ENCODE measurements at regions not wholly inside any gene's neighbourhood (a gene's known extent, or its start where the extent isn't known, plus 50 kb on each side); places are given as distances from the start of the nearest gene placed in this dataset.

GRCh38 chr4:27635936-27636913 is 775.6 kb downstream of the STIM2 start:
- 81 to 89% methylated on average over 6 of the region's 6 CpGs for WGBS, 2 donors
- Histone ChIP-seq H3K9me3 (no peaks in the 10 kb centered on the region), H3K27ac (no peak overlapping the region), H3K27me3 (no peaks in the 10 kb centered on the region), H3K36me3 (no peaks in the 10 kb centered on the region), H3K4me1 (no peaks in the 10 kb centered on the region), H3K4me3 (no peak overlapping the region)
- ATAC-seq (ENCODE audit: low FRiP score in 2 of 2) (no peak), DNase-seq (no peak)
- TF ChIP-seq EP300 (IDR thresholded peaks at IDR 0.05) (no peak), CTCF (IDR thresholded peaks at IDR 0.05) (no peak), POLR2AphosphoS5 (IDR thresholded peaks at IDR 0.05) (no peak), POLR2A (IDR thresholded peaks at IDR 0.05) (no peak)

GRCh38 chr4:27638163-27638915 is 777.7 kb downstream of the STIM2 start:
- no peaks in the 10 kb centered on the region for H3K4me1 ChIP-seq
- TF ChIP-seq POLR2AphosphoS5 (IDR thresholded peaks at IDR 0.05): no peak
- TF ChIP-seq EP300 (IDR thresholded peaks at IDR 0.05): no peak
- TF ChIP-seq POLR2A (IDR thresholded peaks at IDR 0.05): no peak
- no peak for TF ChIP-seq CTCF (IDR thresholded peaks at IDR 0.05)
- H3K4me3 ChIP-seq: no peak overlapping the region
- no peaks in the 10 kb centered on the region for H3K36me3 ChIP-seq
- no peaks in the 10 kb centered on the region for H3K9me3 ChIP-seq
- H3K27me3 ChIP-seq: no peaks in the 10 kb centered on the region
- 68 to 71% methylated on average over 2 of the region's 2 CpGs for WGBS, 2 donors
- ATAC-seq (ENCODE audit: low FRiP score in 2 of 2) (no peak), DNase-seq (no peak)
- H3K27ac ChIP-seq: no peak overlapping the region

GRCh38 chr4:27643101-27643500 is 782.5 kb downstream of the STIM2 start:
- H3K27me3 ChIP-seq: no peaks in the 10 kb centered on the region
- H3K4me3 ChIP-seq: no peak overlapping the region
- no peaks in the 10 kb centered on the region for H3K4me1 ChIP-seq
- DNase-seq (no peak), ATAC-seq (ENCODE audit: low FRiP score in 2 of 2) (no peak)
- no peaks in the 10 kb centered on the region for H3K36me3 ChIP-seq
- H3K27ac ChIP-seq: no peak overlapping the region
- TF ChIP-seq EP300 (IDR thresholded peaks at IDR 0.05) (no peak), POLR2A (IDR thresholded peaks at IDR 0.05) (no peak), POLR2AphosphoS5 (IDR thresholded peaks at IDR 0.05) (no peak), CTCF (IDR thresholded peaks at IDR 0.05) (no peak)
- no peaks in the 10 kb centered on the region for H3K9me3 ChIP-seq

- ATAC-seq (ENCODE audit: low FRiP score in 2 of 2): no peak
- no peaks in the 10 kb centered on the region for H3K4me1 ChIP-seq
- no peak for DNase-seq
- no peak for TF ChIP-seq POLR2A (IDR thresholded peaks at IDR 0.05)
- no peak for TF ChIP-seq EP300 (IDR thresholded peaks at IDR 0.05)
- no peak for TF ChIP-seq CTCF (IDR thresholded peaks at IDR 0.05)
- no peak for TF ChIP-seq POLR2AphosphoS5 (IDR thresholded peaks at IDR 0.05)
- no peaks in the 10 kb centered on the region for H3K36me3 ChIP-seq
- no peak overlapping the region for H3K27ac ChIP-seq
- 87 to 88% methylated on average over 4 of the region's 4 CpGs for WGBS, 2 donors
- no peaks in the 10 kb centered on the region for H3K9me3 ChIP-seq
- H3K4me3 ChIP-seq: no peak overlapping the region
- no peaks in the 10 kb centered on the region for H3K27me3 ChIP-seq
These were observed 787.8 kb downstream of the STIM2 start for GRCh38 chr4:27648416-27648815.
